Subcutaneous abdominal adipose tissue (tissue), 5 donors: ENCODE measurements at regions not wholly inside any gene's neighbourhood (a gene's known extent, or its start where the extent isn't known, plus 50 kb on each side); places are given as distances from the start of the nearest gene placed in this dataset.
"Not testable (repeated sequence)": the region's sequence is repeated elsewhere in the genome, so short reads cannot be mapped to it uniquely, and the experiment has no call there.

ENCODE experiments used
- H3K27ac ChIP-seq: one replicate; pipeline ENCODE4 v1.7.0; 2013; ENCODE audit warnings: low read depth, mild to moderate bottlenecking, inconsistent platforms, low read length, moderate library complexity
- H3K27me3 ChIP-seq, 5 donors: one replicate each; pipeline ENCODE4 v1.7.0; 2013; ENCODE audit warnings: low read length in 5 of 5, inconsistent platforms in 1 of 5; ENCODE audit not compliant: control insufficient read depth in 5 of 5, insufficient read depth in 4 of 5
- H3K36me3 ChIP-seq, 5 donors: one replicate each; pipeline ENCODE4 v1.7.0; 2013; ENCODE audit warnings: low read length in 5 of 5; ENCODE audit not compliant: control insufficient read depth in 5 of 5, insufficient read depth in 5 of 5
- H3K4me1 ChIP-seq, 5 donors: one replicate each; pipeline ENCODE4 v1.7.0; 2013; ENCODE audit warnings: low read length in 5 of 5, mild to moderate bottlenecking in 3 of 5, moderate library complexity in 1 of 5; ENCODE audit not compliant: control insufficient read depth in 5 of 5, insufficient read depth in 5 of 5
- H3K4me3 ChIP-seq, 5 donors: one replicate each; pipeline ENCODE4 v1.7.0; 2013; ENCODE audit warnings: low read length in 5 of 5, low read depth in 1 of 5
- H3K9ac ChIP-seq, 5 donors: one replicate each; pipeline ENCODE4 v1.7.0; 2013; ENCODE audit warnings: low read length in 5 of 5, mild to moderate bottlenecking in 4 of 5, moderate library complexity in 3 of 5
- H3K9me3 ChIP-seq, 5 donors: one replicate each; pipeline ENCODE4 v1.7.0; 2013; ENCODE audit warnings: low read length in 5 of 5; ENCODE audit not compliant: control insufficient read depth in 5 of 5
- donor health status: healthy.
- donor health status: healthy.
- donor health status: healthy.
- donor health status: healthy.
- donor health status: healthy.

- Histone ChIP-seq H3K4me3 (peak overlapping the region in 1 of 5 donors; percentile 7), H3K36me3 (no peaks in the 10 kb centered on the region), H3K27ac (no peak overlapping the region)
Observed at GRCh38 chr2:234863043-234863934, 88.5 kb upstream of the SH3BP4 start.

GRCh38 chr2:234861841-234862735, 89.7 kb upstream of the SH3BP4 start:
- H3K27me3 ChIP-seq: no peaks in the 10 kb centered on the region
- no peak overlapping the region for H3K4me3 ChIP-seq
- peaks cover 8 to 47% (median 38%) of the 10 kb centered on the region in 5 donors for H3K4me1 ChIP-seq
- H3K9me3 ChIP-seq: peaks cover 0 to 8% (median 5%) of the 10 kb centered on the region in 5 donors
- H3K9ac ChIP-seq: peak overlapping the region in 1 of 5 donors; percentile 31
- no peaks in the 10 kb centered on the region for H3K36me3 ChIP-seq
- H3K27ac ChIP-seq: peak overlapping the region; percentile 58

More at GRCh38 chr2:234863043-234863934, 88.5 kb upstream of the SH3BP4 start:
- H3K4me1 ChIP-seq: peaks cover 8 to 43% (median 33%) of the 10 kb centered on the region in 5 donors
- H3K9ac ChIP-seq: no peak overlapping the region
- no peaks in the 10 kb centered on the region for H3K27me3 ChIP-seq
- peaks cover 0 to 8% (median 5%) of the 10 kb centered on the region in 5 donors for H3K9me3 ChIP-seq

- H3K27me3 ChIP-seq, H3K9ac ChIP-seq, H3K4me3 ChIP-seq, H3K36me3 ChIP-seq, H3K27ac ChIP-seq, H3K9me3 ChIP-seq: not testable (repeated sequence)
- peaks cover 9 to 56% (median 43%) of the 10 kb centered on the region in 5 donors for H3K4me1 ChIP-seq
Observed at GRCh38 chr2:234859330-234859872, 92.4 kb upstream of the SH3BP4 start.

- no peaks in the 10 kb centered on the region for H3K27me3 ChIP-seq
Observed at GRCh38 chr2:234858790-234859329, 93.0 kb upstream of the SH3BP4 start.

GRCh38 chr2:234858145-234858544, 93.7 kb upstream of the SH3BP4 start:
- Histone ChIP-seq H3K4me1 (peaks cover 10 to 54% (median 36%) of the 10 kb centered on the region in 5 donors), H3K9ac (no peak overlapping the region), H3K36me3 (no peaks in the 10 kb centered on the region), H3K27ac (no peak overlapping the region), H3K27me3 (no peaks in the 10 kb centered on the region), H3K9me3 (peaks cover 0 to 8% (median 2%) of the 10 kb centered on the region in 5 donors), H3K4me3 (no peak overlapping the region)

More at GRCh38 chr2:234858790-234859329, 93.0 kb upstream of the SH3BP4 start:
- H3K4me1 ChIP-seq: peaks cover 10 to 58% (median 43%) of the 10 kb centered on the region in 5 donors
- no peak overlapping the region for H3K27ac ChIP-seq
- no peak overlapping the region for H3K4me3 ChIP-seq
- H3K36me3 ChIP-seq: no peaks in the 10 kb centered on the region
- no peak overlapping the region for H3K9ac ChIP-seq
- H3K9me3 ChIP-seq: peaks cover 0 to 8% (median 2%) of the 10 kb centered on the region in 5 donors

GRCh38 chr2:234853729-234854128, 98.1 kb upstream of the SH3BP4 start:
- Histone ChIP-seq H3K27ac (no peak overlapping the region), H3K9me3 (peaks cover 0 to 5% (median 2%) of the 10 kb centered on the region in 5 donors), H3K36me3 (no peaks in the 10 kb centered on the region), H3K9ac (no peak overlapping the region), H3K4me3 (no peak overlapping the region), H3K27me3 (no peaks in the 10 kb centered on the region), H3K4me1 (peaks cover 2 to 35% (median 17%) of the 10 kb centered on the region in 5 donors)

GRCh38 chr2:234852941-234853340, 98.9 kb upstream of the SH3BP4 start:
- H3K27me3 ChIP-seq: no peaks in the 10 kb centered on the region
- no peaks in the 10 kb centered on the region for H3K36me3 ChIP-seq
- no peak overlapping the region for H3K4me3 ChIP-seq
- no peak overlapping the region for H3K27ac ChIP-seq
- H3K9me3 ChIP-seq: peaks cover 0 to 5% (median 2%) of the 10 kb centered on the region in 5 donors
- peaks cover 2 to 32% (median 16%) of the 10 kb centered on the region in 5 donors for H3K4me1 ChIP-seq
- no peak overlapping the region for H3K9ac ChIP-seq

GRCh38 chr2:234852035-234852434, 99.8 kb upstream of the SH3BP4 start:
- Histone ChIP-seq H3K27me3 (no peaks in the 10 kb centered on the region), H3K4me3 (peak overlapping the region in 1 of 5 donors; percentile 6), H3K36me3 (no peaks in the 10 kb centered on the region), H3K27ac (no peak overlapping the region), H3K9me3 (peaks cover 0 to 5% (median 2%) of the 10 kb centered on the region in 5 donors), H3K9ac (no peak overlapping the region), H3K4me1 (peaks cover under 1 to 28% (median 10%) of the 10 kb centered on the region in 5 donors)

- Histone ChIP-seq H3K9ac (no peak overlapping the region), H3K27ac (no peak overlapping the region), H3K4me3 (no peak overlapping the region), H3K9me3 (peaks cover 0 to 5% (median 2%) of the 10 kb centered on the region in 5 donors), H3K27me3 (no peaks in the 10 kb centered on the region), H3K4me1 (peaks cover 0 to 24% (median 6%) of the 10 kb centered on the region in 5 donors), H3K36me3 (no peaks in the 10 kb centered on the region)
Observed at GRCh38 chr2:234851451-234851850, 100.4 kb upstream of the SH3BP4 start.
